ENCODE measurements at regions not wholly inside any gene's neighbourhood (a gene's known extent, or its start where the extent isn't known, plus 50 kb on each side); places are given as distances from the start of the nearest gene placed in this dataset.

- TF ChIP-seq EP300 (IDR thresholded peaks at IDR 0.05; ENCODE audit: low read depth in 2 of 2, low read length in 2 of 2) (no peak), EP300 (CRISPR knock-in tag; IDR thresholded peaks at IDR 0.05; ENCODE audit: borderline replicate concordance) (no peak), MTA1 (CRISPR knock-in tag; IDR thresholded peaks at IDR 0.05; ENCODE audit: borderline replicate concordance) (no peak), ESRRA (CRISPR knock-in tag; IDR thresholded peaks at IDR 0.05; ENCODE audit: low read depth) (no peak), ZFX (CRISPR knock-in tag; IDR thresholded peaks at IDR 0.05; ENCODE audit: low read depth) (no peak), HNRNPL (IDR thresholded peaks at IDR 0.05; ENCODE audit: low read depth, low read length) (no peak), TBP (CRISPR knock-in tag; IDR thresholded peaks at IDR 0.05) (no peak), ZBTB20 (CRISPR knock-in tag; IDR thresholded peaks at IDR 0.05; ENCODE audit: borderline replicate concordance, low read depth) (no peak), EZH2 (conservative IDR thresholded peaks at IDR 0.05; ENCODE audit: low read depth, low read length) (no peak), ATF3 (CRISPR knock-in tag; IDR thresholded peaks at IDR 0.05) (no peak), NCOR1 (IDR thresholded peaks at IDR 0.05; ENCODE audit: borderline replicate concordance, low read length) (no peak), POLR2A (IDR thresholded peaks at IDR 0.05; ENCODE audit: insufficient read depth in 1 of 2, low read depth in 2 of 2, low read length in 2 of 2) (no peak), FOXJ3 (CRISPR knock-in tag; IDR thresholded peaks at IDR 0.05; ENCODE audit: borderline replicate concordance) (no peak), POLR2AphosphoS5 (IDR thresholded peaks at IDR 0.05; ENCODE audit: low read depth, low read length) (no peak)
- TF ChIP-seq, protein P1, sequence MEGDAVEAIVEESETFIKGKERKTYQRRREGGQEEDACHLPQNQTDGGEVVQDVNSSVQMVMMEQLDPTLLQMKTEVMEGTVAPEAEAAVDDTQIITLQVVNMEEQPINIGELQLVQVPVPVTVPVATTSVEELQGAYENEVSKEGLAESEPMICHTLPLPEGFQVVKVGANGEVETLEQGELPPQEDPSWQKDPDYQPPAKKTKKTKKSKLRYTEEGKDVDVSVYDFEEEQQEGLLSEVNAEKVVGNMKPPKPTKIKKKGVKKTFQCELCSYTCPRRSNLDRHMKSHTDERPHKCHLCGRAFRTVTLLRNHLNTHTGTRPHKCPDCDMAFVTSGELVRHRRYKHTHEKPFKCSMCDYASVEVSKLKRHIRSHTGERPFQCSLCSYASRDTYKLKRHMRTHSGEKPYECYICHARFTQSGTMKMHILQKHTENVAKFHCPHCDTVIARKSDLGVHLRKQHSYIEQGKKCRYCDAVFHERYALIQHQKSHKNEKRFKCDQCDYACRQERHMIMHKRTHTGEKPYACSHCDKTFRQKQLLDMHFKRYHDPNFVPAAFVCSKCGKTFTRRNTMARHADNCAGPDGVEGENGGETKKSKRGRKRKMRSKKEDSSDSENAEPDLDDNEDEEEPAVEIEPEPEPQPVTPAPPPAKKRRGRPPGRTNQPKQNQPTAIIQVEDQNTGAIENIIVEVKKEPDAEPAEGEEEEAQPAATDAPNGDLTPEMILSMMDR (CRISPR knock-in tag; IDR thresholded peaks at IDR 0.05): no peak
These were observed 196.4 kb upstream of the KCNJ16 start for GRCh38 chr17:69878661-69879060.

All from HepG2 (cell line).